ENCODE measurements at regions not wholly inside any gene's neighbourhood (a gene's known extent, or its start where the extent isn't known, plus 50 kb on each side); places are given as distances from the start of the nearest gene placed in this dataset.

- H3K36me3 Mint-ChIP-seq (ENCODE audit: insufficient read depth), result no peaks in the 10 kb centered on the region
- H3K27ac Mint-ChIP-seq, result no peak overlapping the region
- TF ChIP-seq, protein P1, sequence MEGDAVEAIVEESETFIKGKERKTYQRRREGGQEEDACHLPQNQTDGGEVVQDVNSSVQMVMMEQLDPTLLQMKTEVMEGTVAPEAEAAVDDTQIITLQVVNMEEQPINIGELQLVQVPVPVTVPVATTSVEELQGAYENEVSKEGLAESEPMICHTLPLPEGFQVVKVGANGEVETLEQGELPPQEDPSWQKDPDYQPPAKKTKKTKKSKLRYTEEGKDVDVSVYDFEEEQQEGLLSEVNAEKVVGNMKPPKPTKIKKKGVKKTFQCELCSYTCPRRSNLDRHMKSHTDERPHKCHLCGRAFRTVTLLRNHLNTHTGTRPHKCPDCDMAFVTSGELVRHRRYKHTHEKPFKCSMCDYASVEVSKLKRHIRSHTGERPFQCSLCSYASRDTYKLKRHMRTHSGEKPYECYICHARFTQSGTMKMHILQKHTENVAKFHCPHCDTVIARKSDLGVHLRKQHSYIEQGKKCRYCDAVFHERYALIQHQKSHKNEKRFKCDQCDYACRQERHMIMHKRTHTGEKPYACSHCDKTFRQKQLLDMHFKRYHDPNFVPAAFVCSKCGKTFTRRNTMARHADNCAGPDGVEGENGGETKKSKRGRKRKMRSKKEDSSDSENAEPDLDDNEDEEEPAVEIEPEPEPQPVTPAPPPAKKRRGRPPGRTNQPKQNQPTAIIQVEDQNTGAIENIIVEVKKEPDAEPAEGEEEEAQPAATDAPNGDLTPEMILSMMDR (IDR thresholded peaks at IDR 0.05; ENCODE audit: unreplicated experiment), result no peak
- H3K4me1 Mint-ChIP-seq (ENCODE audit: low read depth), result no peaks in the 10 kb centered on the region
- H3K27me3 Mint-ChIP-seq, result no peaks in the 10 kb centered on the region
- H3K4me3 Mint-ChIP-seq (ENCODE audit: low read depth), result no peak overlapping the region
- H3K9me3 Mint-ChIP-seq (ENCODE audit: low read depth), result no peaks in the 10 kb centered on the region
- no peak for DNase-seq (ENCODE audit: low spot score, unreplicated experiment)
Measured at GRCh38 chr4:62899646-62900364, 1509.4 kb downstream of the TECRL start.

DNA sequence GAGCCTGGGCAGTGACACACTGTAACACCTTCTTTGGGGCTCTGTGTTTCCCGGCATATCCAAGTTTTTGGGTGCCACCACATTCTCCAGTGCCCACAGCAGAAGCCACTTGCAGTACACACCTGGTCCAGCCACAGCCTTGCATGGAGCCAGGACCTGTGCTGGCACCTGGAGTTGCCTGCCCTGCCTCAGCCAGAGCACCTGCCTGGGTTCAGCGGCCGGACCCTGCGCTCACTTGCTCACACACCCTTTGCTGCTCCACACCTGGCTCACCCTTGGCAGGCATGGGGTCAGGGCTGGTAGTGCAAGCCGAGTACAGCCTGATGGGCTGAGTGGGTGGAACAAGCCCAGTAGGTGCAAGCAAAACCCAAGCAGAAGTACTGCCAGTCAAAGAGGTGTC, 1511.1 kb downstream of the TECRL start:
- no peak for DNase-seq (ENCODE audit: low spot score, unreplicated experiment)
- no peaks in the 10 kb centered on the region for H3K36me3 Mint-ChIP-seq (ENCODE audit: insufficient read depth)

DNA sequence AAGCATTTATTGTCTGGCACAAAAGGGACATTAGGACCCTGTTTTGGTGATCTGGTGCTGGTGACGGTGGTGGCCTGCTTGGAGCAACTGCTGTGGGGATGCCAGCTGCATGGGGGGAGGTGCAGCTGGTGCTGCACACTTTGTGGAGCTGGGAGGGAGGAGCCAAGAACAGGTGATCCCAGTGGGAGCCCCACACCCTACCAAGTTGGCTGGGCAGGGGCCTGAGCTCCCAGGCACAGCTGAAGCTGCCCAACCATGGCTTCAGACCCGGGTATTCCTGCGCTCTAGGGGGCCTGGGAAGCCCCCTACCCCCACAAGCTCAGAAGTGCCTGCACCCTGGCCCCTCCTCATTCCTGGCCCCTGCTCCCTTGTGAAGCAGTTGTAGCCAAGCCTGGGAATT, 1512.5 kb downstream of the TECRL start:
- TF ChIP-seq, protein P1 (IDR thresholded peaks at IDR 0.05; ENCODE audit: unreplicated experiment), result no peak
- H3K9me3 Mint-ChIP-seq (ENCODE audit: low read depth), result no peaks in the 10 kb centered on the region
- H3K27ac Mint-ChIP-seq, result peak overlapping the region; percentile 56

More for the DNA sequence above, 1511.1 kb downstream of the TECRL start:
- Mint-ChIP-seq H3K9me3 (ENCODE audit: low read depth) (no peaks in the 10 kb centered on the region), H3K27ac (no peak overlapping the region), H3K4me3 (ENCODE audit: low read depth) (no peak overlapping the region), H3K27me3 (no peaks in the 10 kb centered on the region), H3K4me1 (ENCODE audit: low read depth) (no peaks in the 10 kb centered on the region)
- TF ChIP-seq, protein P1 (IDR thresholded peaks at IDR 0.05; ENCODE audit: unreplicated experiment), result no peak

GRCh38 chr4:62881901-62882300, 1527.3 kb downstream of the TECRL start:
- Mint-ChIP-seq H3K36me3 (ENCODE audit: insufficient read depth) (no peaks in the 10 kb centered on the region), H3K27me3 (no peaks in the 10 kb centered on the region), H3K27ac (no peak overlapping the region), H3K9me3 (ENCODE audit: low read depth) (peaks cover 5% of the 10 kb centered on the region), H3K4me1 (ENCODE audit: low read depth) (peaks cover 2% of the 10 kb centered on the region), H3K4me3 (ENCODE audit: low read depth) (no peak overlapping the region)
- TF ChIP-seq, protein P1 (IDR thresholded peaks at IDR 0.05; ENCODE audit: unreplicated experiment), result no peak
- DNase-seq (ENCODE audit: low spot score, unreplicated experiment), result no peak

More for the DNA sequence above, 1512.5 kb downstream of the TECRL start:
- Mint-ChIP-seq H3K27me3 (no peaks in the 10 kb centered on the region), H3K36me3 (ENCODE audit: insufficient read depth) (no peaks in the 10 kb centered on the region), H3K4me1 (ENCODE audit: low read depth) (no peaks in the 10 kb centered on the region), H3K4me3 (ENCODE audit: low read depth) (no peak overlapping the region)
- no peak for DNase-seq (ENCODE audit: low spot score, unreplicated experiment)

GRCh38 chr4:62881210-62881609, 1528.0 kb downstream of the TECRL start:
- H3K9me3 Mint-ChIP-seq (ENCODE audit: low read depth), result peaks cover 5% of the 10 kb centered on the region
- TF ChIP-seq, protein P1 (IDR thresholded peaks at IDR 0.05; ENCODE audit: unreplicated experiment), result no peak
- no peak overlapping the region for H3K27ac Mint-ChIP-seq
- peaks cover 2% of the 10 kb centered on the region for H3K4me1 Mint-ChIP-seq (ENCODE audit: low read depth)
- no peak for DNase-seq (ENCODE audit: low spot score, unreplicated experiment)
- H3K36me3 Mint-ChIP-seq (ENCODE audit: insufficient read depth), result no peaks in the 10 kb centered on the region
- H3K27me3 Mint-ChIP-seq, result no peaks in the 10 kb centered on the region
- no peak overlapping the region for H3K4me3 Mint-ChIP-seq (ENCODE audit: low read depth)
